Panc1 (cell line): ENCODE measurements at regions not wholly inside any gene's neighbourhood (a gene's known extent, or its start where the extent isn't known, plus 50 kb on each side); places are given as distances from the start of the nearest gene placed in this dataset.
A peak's percentile ranks its signal among the peaks of the same experiment; 100 is the strongest.
"Not testable (repeated sequence)": the region's sequence is repeated elsewhere in the genome, so short reads cannot be mapped to it uniquely, and the experiment has no call there.

Source experiments
- ATAC-seq: fragments of 200-7000 bp; cut with Tn5 transposase; 2 replicates; pipeline ENCODE4 v1.9.1; 2020; ENCODE audit warnings: mild to moderate bottlenecking, moderate library complexity
- BruUV-seq: library from RNA; stranded (reverse); fragments of 400-500 nt; replicated peaks from 2 replicates; lab custom pipeline; 2021; lab: Mats Ljungman, UMichigan
- CTCF ChIA-PET: fragments of 300-600 bp; sonication (Branson Sonifier 250); formaldehyde crosslinking; loops from one replicate; lab custom pipeline; 2022; ENCODE audit warnings: antibody characterized with exemption; lab: Charles Lee
- POLR2A ChIA-PET: fragments of 300-600 bp; sonication (Branson Sonifier 250); formaldehyde crosslinking; loops from one replicate; lab custom pipeline; 2022; ENCODE audit warnings: antibody characterized with exemption; lab: Charles Lee
- DNase-seq: peaks from one replicate; pipeline ENCODE4 v3.0.0-alpha.2; 2010; ENCODE audit warnings: low read depth, low spot score
- H3K27ac ChIP-seq: 2 replicates; pipeline ENCODE4 v1.5.1; 2011; ENCODE audit warnings: mild to moderate bottlenecking, low read length, inconsistent platforms
- H3K27me3 ChIP-seq: fragments of 200-500 bp; sonication (Bioruptor generic); 2 replicates; pipeline ENCODE4 v1.6.0; 2014; ENCODE audit warnings: low read length, inconsistent platforms; ENCODE audit not compliant: control insufficient read depth, insufficient read depth
- H3K36me3 ChIP-seq: fragments of 200-500 bp; sonication (Bioruptor generic); 2 replicates; pipeline ENCODE4 v1.5.1; 2014; ENCODE audit warnings: inconsistent platforms, mild to moderate bottlenecking, low read length, moderate library complexity; ENCODE audit not compliant: control insufficient read depth, insufficient read depth
- H3K4me1 ChIP-seq: 2 replicates; pipeline ENCODE4 v1.5.1; 2011; ENCODE audit warnings: inconsistent platforms, mild to moderate bottlenecking, low read length, moderate library complexity; ENCODE audit not compliant: control insufficient read depth, insufficient read depth
- H3K4me3 ChIP-seq, 2 experiments: 2 replicates each; pipeline ENCODE4 v1.5.1; 2011 to 2012; ENCODE audit warnings: low read depth in 2 of 2, low read length in 2 of 2, mild to moderate bottlenecking in 2 of 2, inconsistent platforms in 1 of 2, moderate library complexity in 1 of 2
- H3K9me3 ChIP-seq: fragments of 200-500 bp; sonication (Bioruptor generic); 2 replicates; pipeline ENCODE4 v1.5.1; 2014; ENCODE audit warnings: low read depth, mild to moderate bottlenecking, inconsistent platforms, low read length, moderate library complexity; ENCODE audit not compliant: control insufficient read depth, insufficient read depth
- POLR2AphosphoS5 ChIP-seq: IDR thresholded peaks from 2 replicates; pipeline ENCODE4 v1.6.1; 2012; ENCODE audit warnings: mild to moderate bottlenecking, low read depth, low read length, moderate library complexity
- TCF7L2 ChIP-seq: IDR thresholded peaks from 2 replicates; pipeline ENCODE4 v1.6.1; 2011; ENCODE audit warnings: mild to moderate bottlenecking, low read depth, low read length, inconsistent platforms
- in situ Hi-C: cut with HindIII; loops from 2 replicates; pipeline ENCODE4 v1.10.0; 2016; ENCODE audit warnings: low sequenced_read_pairs, low pct_unique_long_range_greater_than_20kb
- intact Hi-C: fragments of 100-400 bp; cut with micrococcal nuclease; formaldehyde crosslinking; loops from one replicate; pipeline ENCODE4 v1.10.0; 2022; ENCODE audit not compliant: unreplicated experiment
- TF ChIP-seq, protein P1 (sequence below): fragments of 450-650 bp; IDR thresholded peaks from 2 replicates; pipeline ENCODE4 v1.5.1; 2017; ENCODE audit warnings: mild to moderate bottlenecking
- TF ChIP-seq, protein P2 (sequence below), 2 experiments: IDR thresholded peaks; 2 replicates each; pipeline ENCODE4 v1.6.1; 2011 to 2012; ENCODE audit warnings: low read depth in 2 of 2, control low read depth in 1 of 2, low read length in 1 of 2, mild to moderate bottlenecking in 1 of 2, moderate library complexity in 1 of 2; ENCODE audit not compliant: insufficient read depth in 1 of 2

GRCh38 chr1:147391114-147391513 is 148.6 kb downstream of the CHD1L start:
- TF ChIP-seq TCF7L2 = no peak
- Histone ChIP-seq H3K27ac (no peak overlapping the region), H3K36me3 (no peaks in the 10 kb centered on the region), H3K4me1 (no peaks in the 10 kb centered on the region), H3K9me3 (no peaks in the 10 kb centered on the region), H3K27me3 (no peaks in the 10 kb centered on the region), H3K4me3 (no peak overlapping the region)
- intact Hi-C loops = loop anchor here (5.0 kb wide), 1 partner anchor 119 kb away; no protein-coding TSS in a partner anchor
- BruUV-seq = no TSS peak
- ChIA-PET CTCF (no interaction called here), POLR2A (no interaction called here)
- DNase-seq (no peak), ATAC-seq (no peak)
- in situ Hi-C loops = no loop called here

- H3K27me3 ChIP-seq, H3K27ac ChIP-seq, POLR2A ChIA-PET, in situ Hi-C loops, intact Hi-C loops, DNase-seq, CTCF ChIA-PET, BruUV-seq, ATAC-seq, H3K4me1 ChIP-seq, H3K9me3 ChIP-seq, H3K36me3 ChIP-seq: not testable (repeated sequence)
- peak overlapping the region; percentile 2 to 26; a peak in 1 of 4 replicates for H3K4me3 ChIP-seq
Measured at GRCh38 chr1:147402326-147403045, 138.8 kb upstream of the BCL9 start.

- H3K36me3 ChIP-seq, H3K4me1 ChIP-seq, BruUV-seq, H3K27me3 ChIP-seq, CTCF ChIA-PET, intact Hi-C loops, in situ Hi-C loops, ATAC-seq, H3K27ac ChIP-seq, DNase-seq, H3K4me3 ChIP-seq, H3K9me3 ChIP-seq, POLR2A ChIA-PET: not testable (repeated sequence)
Measured at GRCh38 chr1:147404344-147404743, 137.0 kb upstream of the BCL9 start.

DNA sequence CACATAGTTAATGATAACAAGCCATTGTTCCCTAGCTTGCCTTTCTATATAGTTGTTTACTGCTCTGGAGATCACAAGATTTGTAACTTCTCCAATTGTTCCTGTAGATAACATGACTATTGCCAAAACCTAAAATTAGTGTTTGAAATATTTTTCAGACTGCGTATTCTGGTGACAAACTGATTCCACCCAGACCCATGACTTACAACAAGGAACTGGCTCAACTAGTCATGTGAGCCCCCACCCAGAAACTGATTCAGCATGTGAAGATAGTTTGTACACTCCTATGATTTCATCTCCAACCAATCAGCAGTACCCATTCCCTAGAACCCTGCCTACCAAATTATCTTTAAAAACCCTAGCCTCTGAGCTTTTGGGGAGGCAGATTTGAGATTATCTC is 131.4 kb upstream of the BCL9 start:
- intact Hi-C loops (no loop called here), in situ Hi-C loops (no loop called here)
- CTCF ChIA-PET = no interaction called here
- DNase-seq (no peak), ATAC-seq (no peak)
- H3K36me3 ChIP-seq = no peaks in the 10 kb centered on the region
- TF ChIP-seq TCF7L2 (no peak), POLR2AphosphoS5 (no peak)
- TF ChIP-seq, protein P1, sequence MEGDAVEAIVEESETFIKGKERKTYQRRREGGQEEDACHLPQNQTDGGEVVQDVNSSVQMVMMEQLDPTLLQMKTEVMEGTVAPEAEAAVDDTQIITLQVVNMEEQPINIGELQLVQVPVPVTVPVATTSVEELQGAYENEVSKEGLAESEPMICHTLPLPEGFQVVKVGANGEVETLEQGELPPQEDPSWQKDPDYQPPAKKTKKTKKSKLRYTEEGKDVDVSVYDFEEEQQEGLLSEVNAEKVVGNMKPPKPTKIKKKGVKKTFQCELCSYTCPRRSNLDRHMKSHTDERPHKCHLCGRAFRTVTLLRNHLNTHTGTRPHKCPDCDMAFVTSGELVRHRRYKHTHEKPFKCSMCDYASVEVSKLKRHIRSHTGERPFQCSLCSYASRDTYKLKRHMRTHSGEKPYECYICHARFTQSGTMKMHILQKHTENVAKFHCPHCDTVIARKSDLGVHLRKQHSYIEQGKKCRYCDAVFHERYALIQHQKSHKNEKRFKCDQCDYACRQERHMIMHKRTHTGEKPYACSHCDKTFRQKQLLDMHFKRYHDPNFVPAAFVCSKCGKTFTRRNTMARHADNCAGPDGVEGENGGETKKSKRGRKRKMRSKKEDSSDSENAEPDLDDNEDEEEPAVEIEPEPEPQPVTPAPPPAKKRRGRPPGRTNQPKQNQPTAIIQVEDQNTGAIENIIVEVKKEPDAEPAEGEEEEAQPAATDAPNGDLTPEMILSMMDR = no peak
- TF ChIP-seq, protein P2, sequence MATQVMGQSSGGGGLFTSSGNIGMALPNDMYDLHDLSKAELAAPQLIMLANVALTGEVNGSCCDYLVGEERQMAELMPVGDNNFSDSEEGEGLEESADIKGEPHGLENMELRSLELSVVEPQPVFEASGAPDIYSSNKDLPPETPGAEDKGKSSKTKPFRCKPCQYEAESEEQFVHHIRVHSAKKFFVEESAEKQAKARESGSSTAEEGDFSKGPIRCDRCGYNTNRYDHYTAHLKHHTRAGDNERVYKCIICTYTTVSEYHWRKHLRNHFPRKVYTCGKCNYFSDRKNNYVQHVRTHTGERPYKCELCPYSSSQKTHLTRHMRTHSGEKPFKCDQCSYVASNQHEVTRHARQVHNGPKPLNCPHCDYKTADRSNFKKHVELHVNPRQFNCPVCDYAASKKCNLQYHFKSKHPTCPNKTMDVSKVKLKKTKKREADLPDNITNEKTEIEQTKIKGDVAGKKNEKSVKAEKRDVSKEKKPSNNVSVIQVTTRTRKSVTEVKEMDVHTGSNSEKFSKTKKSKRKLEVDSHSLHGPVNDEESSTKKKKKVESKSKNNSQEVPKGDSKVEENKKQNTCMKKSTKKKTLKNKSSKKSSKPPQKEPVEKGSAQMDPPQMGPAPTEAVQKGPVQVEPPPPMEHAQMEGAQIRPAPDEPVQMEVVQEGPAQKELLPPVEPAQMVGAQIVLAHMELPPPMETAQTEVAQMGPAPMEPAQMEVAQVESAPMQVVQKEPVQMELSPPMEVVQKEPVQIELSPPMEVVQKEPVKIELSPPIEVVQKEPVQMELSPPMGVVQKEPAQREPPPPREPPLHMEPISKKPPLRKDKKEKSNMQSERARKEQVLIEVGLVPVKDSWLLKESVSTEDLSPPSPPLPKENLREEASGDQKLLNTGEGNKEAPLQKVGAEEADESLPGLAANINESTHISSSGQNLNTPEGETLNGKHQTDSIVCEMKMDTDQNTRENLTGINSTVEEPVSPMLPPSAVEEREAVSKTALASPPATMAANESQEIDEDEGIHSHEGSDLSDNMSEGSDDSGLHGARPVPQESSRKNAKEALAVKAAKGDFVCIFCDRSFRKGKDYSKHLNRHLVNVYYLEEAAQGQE (IDR thresholded peaks at IDR 0.05; ENCODE audit: insufficient read depth in 1 of 2, low read depth in 2 of 2, low read length in 1 of 2) = no peak
- H3K27me3 ChIP-seq = no peaks in the 10 kb centered on the region
- 0 out of 2 replicates have a peak, but pooled peaks cover 4% of the 10 kb centered on the region for H3K9me3 ChIP-seq
- no peak overlapping the region for H3K27ac ChIP-seq
- no peak overlapping the region for H3K4me3 ChIP-seq
- BruUV-seq = no TSS peak
- POLR2A ChIA-PET = no interaction called here
- no peaks in the 10 kb centered on the region for H3K4me1 ChIP-seq
